GM12878 (cell line): ENCODE measurements at regions not wholly inside any gene's neighbourhood (a gene's known extent, or its start where the extent isn't known, plus 50 kb on each side); places are given as distances from the start of the nearest gene placed in this dataset.
A peak's percentile ranks its signal among the peaks of the same experiment; 100 is the strongest.

Experiments used
- ATAC-seq: fragments of 200-7000 bp; cut with Tn5 transposase; 3 replicates; pipeline ENCODE4 v1.9.1; 2020; ENCODE audit warnings: mild to moderate bottlenecking, moderate library complexity
- BruUV-seq: library from RNA; stranded (reverse); fragments of 400-500 nt; replicated peaks from 2 replicates; lab custom pipeline; 2021; lab: Mats Ljungman, UMichigan
- CTCF ChIA-PET: fragments of 300-600 bp; sonication (Branson Sonifier 250); formaldehyde crosslinking; extraction: SDS; loops from one replicate; lab custom pipeline; 2021; ENCODE audit warnings: inconsistent platforms; lab: Yijun Ruan, JAX
- POLR2A ChIA-PET: fragments of 350-600 bp; formaldehyde crosslinking; extraction: SDS; loops from one replicate; lab custom pipeline; 2021; ENCODE audit warnings: inconsistent platforms; lab: Charles Lee
- RAD21 ChIA-PET: fragments of 300-600 bp; sonication (Branson Sonifier 250); formaldehyde crosslinking; loops from one replicate; lab custom pipeline; 2023; ENCODE audit warnings: antibody characterized with exemption; ENCODE audit not compliant: unreplicated experiment; lab: Charles Lee
- SMC1A ChIA-PET: fragments of 300-600 bp; sonication (Branson Sonifier 250); formaldehyde crosslinking; loops from one replicate; lab custom pipeline; 2023; ENCODE audit not compliant: unreplicated experiment, uncharacterized antibody; lab: Charles Lee
- DNase-seq: peaks from one replicate; pipeline ENCODE4 v3.0.0-alpha.2; 2011; ENCODE audit warnings: low read depth, low spot score
- FAIRE-seq: peaks from 3 replicates; lab custom pipeline; 2011; peaks lifted over from hg19 to GRCh38; lab: Jason Lieb, UNC
- H2AFZ ChIP-seq: 2 replicates; pipeline ENCODE4 v1.6.0; 2011; ENCODE audit warnings: low read depth, low read length, control low read depth; ENCODE audit not compliant: control insufficient read depth
- H3K27ac ChIP-seq: 2 replicates; pipeline ENCODE4 v1.5.1; 2011; ENCODE audit warnings: control low read depth; ENCODE audit not compliant: control insufficient read depth, insufficient read depth
- H3K27me3 ChIP-seq, 2 experiments: replicated peaks in 1 of 2; 2 replicates each; pipeline versions ENCODE4 v1.6.0 to v1.6.1; 2011; ENCODE audit warnings: low read length in 1 of 2; ENCODE audit not compliant: control insufficient read depth in 2 of 2, insufficient read depth in 2 of 2
- H3K36me3 ChIP-seq, 2 experiments: 2 replicates each; pipeline ENCODE4 v1.5.1; 2011; ENCODE audit warnings: low read length in 1 of 2; ENCODE audit not compliant: control insufficient read depth in 2 of 2, insufficient read depth in 2 of 2
- H3K4me1 ChIP-seq: 2 replicates; pipeline ENCODE4 v1.6.1; 2011; ENCODE audit warnings: mild to moderate bottlenecking, low read length, moderate library complexity, mixed read lengths; ENCODE audit not compliant: control insufficient read depth, insufficient read depth
- H3K4me2 ChIP-seq: 2 replicates; pipeline ENCODE4 v1.6.0; 2011; ENCODE audit warnings: control low read depth; ENCODE audit not compliant: control insufficient read depth, insufficient read depth
- H3K4me3 ChIP-seq: fragments of 200-600 bp; sonication (generic); 2 replicates; pipeline ENCODE4 v1.5.1; 2016
- H3K79me2 ChIP-seq: 2 replicates; pipeline ENCODE4 v1.6.0; 2011; ENCODE audit warnings: low read length; ENCODE audit not compliant: control insufficient read depth, insufficient read depth
- H3K9ac ChIP-seq: 2 replicates; pipeline ENCODE4 v1.8.0; 2011; ENCODE audit warnings: low read length, control low read depth, mixed read lengths; ENCODE audit not compliant: control insufficient read depth, insufficient read depth
- H3K9me3 ChIP-seq: replicated peaks from 3 replicates; pipeline ENCODE4 v1.5.1; 2011; ENCODE audit warnings: mild to moderate bottlenecking, low read length; ENCODE audit not compliant: control insufficient read depth, insufficient read depth
- H4K20me1 ChIP-seq: 2 replicates; pipeline ENCODE4 v1.6.0; 2011; ENCODE audit not compliant: control insufficient read depth, insufficient read depth
- E4F1 ChIP-seq: fragments of 450-650 bp; IDR thresholded peaks from 2 replicates; pipeline ENCODE4 v1.6.1; 2018; ENCODE audit warnings: borderline replicate concordance, mild to moderate bottlenecking; ENCODE audit not compliant: partially characterized antibody
- MLLT1 ChIP-seq: fragments of 450-650 bp; IDR thresholded peaks from 2 replicates; pipeline ENCODE4 v1.6.1; 2016; ENCODE audit warnings: mild to moderate bottlenecking
- NR2C1 ChIP-seq: fragments of 450-650 bp; IDR thresholded peaks from 2 replicates; pipeline ENCODE4 v1.6.1; 2017; ENCODE audit warnings: antibody characterized with exemption, mild to moderate bottlenecking, moderate library complexity
- NR2F1 ChIP-seq: fragments of 450-650 bp; conservative IDR thresholded peaks from 2 replicates; pipeline ENCODE4 v1.6.1; 2017; ENCODE audit warnings: mild to moderate bottlenecking
- WGBS: methylation state at CpG from one replicate; pipeline ENCODE4 v1.1.6; 2016; ENCODE audit warnings: low lambda C conversion rate; ENCODE audit not compliant: insufficient replicate concordance, insufficient coverage; ENCODE audit errors: missing lambda C conversion rate; 5-methylcytosine and 5-hydroxymethylcytosine counted together
- in situ Hi-C: fragments of 300-500 bp; cut with MboI; formaldehyde crosslinking; loops from 9 replicates; pipeline ENCODE4 v1.14.3; 2018; ENCODE audit warnings: mixed read lengths
- intact Hi-C: fragments of 100-400 bp; cut with micrococcal nuclease; formaldehyde crosslinking; loops from one replicate; pipeline ENCODE4 v1.14.2; 2022; ENCODE audit not compliant: unreplicated experiment

GRCh38 chr4:183830438-183830985 is 74.6 kb upstream of the STOX2 start:
- 0% methylated on average over 2 of the region's 2 CpGs for WGBS
- DNase-seq (no peak), ATAC-seq (peak; percentile 57), FAIRE-seq (no peak)
- Histone ChIP-seq H3K4me2 (no peak overlapping the region), H3K4me3 (no peak overlapping the region), H2AFZ (no peak overlapping the region), H3K27ac (no peak overlapping the region), H4K20me1 (no peaks in the 10 kb centered on the region), H3K36me3 (no peaks in the 10 kb centered on the region), H3K79me2 (no peaks in the 10 kb centered on the region), H3K4me1 (no peaks in the 10 kb centered on the region), H3K27me3 (no peaks in the 10 kb centered on the region), H3K9me3 (no peaks in the 10 kb centered on the region), H3K9ac (no peak overlapping the region)
- ChIA-PET SMC1A (interaction anchor here (0.7 kb wide), 1 partner anchor 32 kb away, joined by 4 read pairs; no protein-coding TSS in a partner anchor), RAD21 (no interaction called here), CTCF (interaction anchor here (1.6 kb wide), 2 partner anchors 10 to 337 kb away, joined by 3 to 6 read pairs; no protein-coding TSS in a partner anchor), POLR2A (no interaction called here)
- intact Hi-C loops (no loop called here), in situ Hi-C loops (no loop called here)
- TF ChIP-seq NR2C1 (0 out of 2 replicates have a peak, but pooled peaks have one; percentile 15), E4F1 (no peak), NR2F1 (0 out of 2 replicates have a peak, but pooled peaks have one; percentile 25)
- no TSS peak for BruUV-seq

- no peaks in the 10 kb centered on the region for H3K9me3 ChIP-seq
- in situ Hi-C loops (no loop called here), intact Hi-C loops (no loop called here)
- FAIRE-seq (no peak), ATAC-seq (no peak), DNase-seq (no peak)
- no peak overlapping the region for H2AFZ ChIP-seq
- RAD21 ChIA-PET = no interaction called here
- CTCF ChIA-PET = interaction anchor here (1.6 kb wide), 2 partner anchors 10 to 336 kb away, joined by 3 to 6 read pairs; no protein-coding TSS in a partner anchor
- no peaks in the 10 kb centered on the region for H3K27me3 ChIP-seq
- no peaks in the 10 kb centered on the region for H3K36me3 ChIP-seq
- no peaks in the 10 kb centered on the region for H3K79me2 ChIP-seq
- no peaks in the 10 kb centered on the region for H4K20me1 ChIP-seq
- no peak for TF ChIP-seq MLLT1
- BruUV-seq = no TSS peak
- 56% methylated on average over 9 of the region's 9 CpGs for WGBS
- POLR2A ChIA-PET = no interaction called here
- H3K4me3 ChIP-seq = no peak overlapping the region
- no peak overlapping the region for H3K4me2 ChIP-seq
- no peak overlapping the region for H3K27ac ChIP-seq
- H3K9ac ChIP-seq = no peak overlapping the region
- H3K4me1 ChIP-seq = no peaks in the 10 kb centered on the region
- SMC1A ChIA-PET = interaction anchor here (0.6 to 0.7 kb wide), 2 partner anchors 31 to 119 kb away, joined by 3 to 4 read pairs; no protein-coding TSS in a partner anchor
These were observed 74.1 kb upstream of the STOX2 start for GRCh38 chr4:183831026-183831446.
